GM23248 (cell line): ENCODE measurements at regions not wholly inside any gene's neighbourhood (a gene's known extent, or its start where the extent isn't known, plus 50 kb on each side); places are given as distances from the start of the nearest gene placed in this dataset.

ENCODE experiments used
- DNase-seq: peaks from one replicate; pipeline ENCODE4 v3.0.0-alpha.2; 2015
- H2AFZ ChIP-seq: fragments of 200-600 bp; sonication (generic); 2 replicates; pipeline ENCODE4 v1.6.1; 2016; ENCODE audit warnings: antibody characterized with exemption
- H3F3A ChIP-seq: fragments of 200-600 bp; sonication (generic); 2 replicates; pipeline ENCODE4 v1.6.1; 2016; ENCODE audit warnings: mild to moderate bottlenecking, antibody characterized with exemption, mixed run types; ENCODE audit not compliant: insufficient read depth
- H3K27ac ChIP-seq: fragments of 200-600 bp; sonication (generic); 2 replicates; pipeline ENCODE4 v1.5.1; 2016; ENCODE audit warnings: mild to moderate bottlenecking
- H3K27me3 ChIP-seq: fragments of 200-600 bp; sonication (generic); replicated peaks from 2 replicates; pipeline ENCODE4 v1.6.1; 2016; ENCODE audit warnings: mild to moderate bottlenecking; ENCODE audit not compliant: insufficient read depth
- H3K36me3 ChIP-seq: fragments of 200-600 bp; sonication (generic); 2 replicates; pipeline ENCODE4 v1.6.1; 2016; ENCODE audit warnings: low read depth, mild to moderate bottlenecking
- H3K4me1 ChIP-seq: fragments of 200-600 bp; sonication (generic); 2 replicates; pipeline ENCODE4 v1.6.1; 2016; ENCODE audit warnings: mild to moderate bottlenecking; ENCODE audit not compliant: insufficient read depth
- H3K4me2 ChIP-seq: fragments of 200-600 bp; sonication (generic); one replicate; pipeline ENCODE4 v1.6.1; 2016; ENCODE audit warnings: mild to moderate bottlenecking; ENCODE audit not compliant: unreplicated experiment
- H3K4me3 ChIP-seq: fragments of 200-600 bp; sonication (generic); 2 replicates; pipeline ENCODE4 v1.5.1; 2016; ENCODE audit warnings: mild to moderate bottlenecking
- H3K79me2 ChIP-seq: fragments of 200-600 bp; sonication (generic); 2 replicates; pipeline ENCODE4 v1.6.1; 2016; ENCODE audit warnings: mild to moderate bottlenecking; ENCODE audit not compliant: insufficient read depth
- H3K9ac ChIP-seq: fragments of 200-600 bp; sonication (generic); 2 replicates; pipeline ENCODE4 v1.6.1; 2016; ENCODE audit warnings: mild to moderate bottlenecking
- H3K9me2 ChIP-seq: fragments of 200-600 bp; sonication (generic); 2 replicates; pipeline ENCODE4 v1.6.1; 2016; ENCODE audit warnings: mixed run types, mild to moderate bottlenecking, moderate library complexity; ENCODE audit not compliant: insufficient read depth
- H3K9me3 ChIP-seq: fragments of 200-600 bp; sonication (generic); one replicate; pipeline ENCODE4 v1.6.1; 2017; ENCODE audit warnings: low read depth
- H4K20me1 ChIP-seq: fragments of 200-600 bp; sonication (generic); 2 replicates; pipeline ENCODE4 v1.6.0; 2016; ENCODE audit not compliant: insufficient read depth
- EZH2 ChIP-seq: fragments of 200-600 bp; sonication (generic); IDR thresholded peaks from 2 replicates; pipeline ENCODE4 v1.6.1; 2018; ENCODE audit warnings: antibody characterized with exemption, mild to moderate bottlenecking; ENCODE audit not compliant: insufficient read depth, poor library complexity, severe bottlenecking
- EZH2phosphoT487 ChIP-seq: fragments of 200-600 bp; sonication (generic); IDR thresholded peaks from 2 replicates; pipeline ENCODE4 v1.6.1; 2018; ENCODE audit warnings: antibody characterized with exemption, moderate library complexity, mild to moderate bottlenecking, low read depth; ENCODE audit not compliant: insufficient read depth
- WGBS, 2 experiments: methylation state at CpG; one replicate each; pipeline ENCODE4 v1.1.6; 2015 to 2017; ENCODE audit warnings: low lambda C conversion rate in 2 of 2, low coverage in 1 of 2; ENCODE audit errors: missing lambda C conversion rate in 2 of 2; 5-methylcytosine and 5-hydroxymethylcytosine counted together
- in situ Hi-C: fragments of 300-500 bp; cut with MboI; formaldehyde crosslinking; loops from 2 replicates; pipeline ENCODE4 v1.15.0; 2020

GRCh38 chr13:30359991-30360390 lies 52.6 kb upstream of the KATNAL1 start:
- DNase-seq: no peak
- in situ Hi-C loops: no loop called here
- Histone ChIP-seq H2AFZ (no peak overlapping the region), H3K9me2 (no peaks in the 10 kb centered on the region), H3K4me1 (peaks cover 21% of the 10 kb centered on the region), H4K20me1 (no peaks in the 10 kb centered on the region), H3F3A (peaks cover 6% of the 10 kb centered on the region; the same call in 1 of the 2 replicates), H3K27ac (no peak overlapping the region), H3K27me3 (no peaks in the 10 kb centered on the region), H3K4me3 (no peak overlapping the region), H3K9ac (no peak overlapping the region), H3K4me2 (no peak overlapping the region), H3K9me3 (no peaks in the 10 kb centered on the region), H3K36me3 (no peaks in the 10 kb centered on the region), H3K79me2 (no peaks in the 10 kb centered on the region)
- TF ChIP-seq EZH2 (no peak), EZH2phosphoT487 (no peak)
- WGBS, 2 experiments: 88 to 92% methylated on average over 2 of the region's 2 CpGs

- Histone ChIP-seq H3K9me2 (no peaks in the 10 kb centered on the region), H3K36me3 (no peaks in the 10 kb centered on the region), H3K9ac (no peak overlapping the region), H3K4me1 (peaks cover 26% of the 10 kb centered on the region), H3K27ac (no peak overlapping the region), H3K9me3 (no peaks in the 10 kb centered on the region), H3K4me3 (no peak overlapping the region), H3F3A (peaks cover 6% of the 10 kb centered on the region; the same call in 1 of the 2 replicates), H2AFZ (no peak overlapping the region), H3K79me2 (no peaks in the 10 kb centered on the region), H3K27me3 (no peaks in the 10 kb centered on the region), H3K4me2 (no peak overlapping the region), H4K20me1 (no peaks in the 10 kb centered on the region)
- no peak for DNase-seq
- TF ChIP-seq EZH2 (no peak), EZH2phosphoT487 (no peak)
- WGBS, 2 experiments: 94% methylated on average over 3 of the region's 3 CpGs
- in situ Hi-C loops: no loop called here
Observed at GRCh38 chr13:30360586-30360985, 53.2 kb upstream of the KATNAL1 start.

GRCh38 chr13:30362005-30362788 lies 54.8 kb upstream of the KATNAL1 start:
- no peak for TF ChIP-seq EZH2phosphoT487
- no peak for TF ChIP-seq EZH2
- no peak overlapping the region for H3K4me3 ChIP-seq
- H3K9ac ChIP-seq: no peak overlapping the region
- 54 to 65% methylated on average over 6 of the region's 6 CpGs for WGBS, 2 experiments
- peak overlapping the region; percentile 91 for H2AFZ ChIP-seq
- H3K27me3 ChIP-seq: no peaks in the 10 kb centered on the region
- H3K4me2 ChIP-seq: no peak overlapping the region
- no peak overlapping the region for H3K27ac ChIP-seq
- H4K20me1 ChIP-seq: no peaks in the 10 kb centered on the region
- H3K36me3 ChIP-seq: no peaks in the 10 kb centered on the region
- H3K4me1 ChIP-seq: peaks cover 26% of the 10 kb centered on the region
- H3K79me2 ChIP-seq: no peaks in the 10 kb centered on the region
- peaks cover 6% of the 10 kb centered on the region; the same call in 1 of the 2 replicates for H3F3A ChIP-seq
- no peaks in the 10 kb centered on the region for H3K9me2 ChIP-seq
- H3K9me3 ChIP-seq: no peaks in the 10 kb centered on the region
- in situ Hi-C loops: no loop called here
- DNase-seq: peak; percentile 6

GRCh38 chr13:30362869-30363268 lies 55.5 kb upstream of the KATNAL1 start:
- Histone ChIP-seq H3K9me2 (no peaks in the 10 kb centered on the region), H3K27me3 (no peaks in the 10 kb centered on the region), H2AFZ (peak overlapping the region; percentile 91), H3K4me3 (no peak overlapping the region), H3K27ac (no peak overlapping the region), H3K36me3 (no peaks in the 10 kb centered on the region), H3F3A (peaks cover 6% of the 10 kb centered on the region; the same call in 1 of the 2 replicates), H3K9ac (no peak overlapping the region), H3K9me3 (no peaks in the 10 kb centered on the region), H3K4me2 (peak overlapping the region; percentile 37), H4K20me1 (no peaks in the 10 kb centered on the region), H3K79me2 (no peaks in the 10 kb centered on the region), H3K4me1 (peaks cover 26% of the 10 kb centered on the region)
- peak; percentile 49 for DNase-seq
- 54 to 55% methylated on average over 12 of the region's 12 CpGs for WGBS, 2 experiments
- TF ChIP-seq EZH2phosphoT487 (no peak), EZH2 (no peak)
- in situ Hi-C loops: no loop called here
